ENCODE measurements at regions not wholly inside any gene's neighbourhood (a gene's known extent, or its start where the extent isn't known, plus 50 kb on each side); places are given as distances from the start of the nearest gene placed in this dataset.
"Not testable (repeated sequence)": the region's sequence is repeated elsewhere in the genome, so short reads cannot be mapped to it uniquely, and the experiment has no call there.

DNA sequence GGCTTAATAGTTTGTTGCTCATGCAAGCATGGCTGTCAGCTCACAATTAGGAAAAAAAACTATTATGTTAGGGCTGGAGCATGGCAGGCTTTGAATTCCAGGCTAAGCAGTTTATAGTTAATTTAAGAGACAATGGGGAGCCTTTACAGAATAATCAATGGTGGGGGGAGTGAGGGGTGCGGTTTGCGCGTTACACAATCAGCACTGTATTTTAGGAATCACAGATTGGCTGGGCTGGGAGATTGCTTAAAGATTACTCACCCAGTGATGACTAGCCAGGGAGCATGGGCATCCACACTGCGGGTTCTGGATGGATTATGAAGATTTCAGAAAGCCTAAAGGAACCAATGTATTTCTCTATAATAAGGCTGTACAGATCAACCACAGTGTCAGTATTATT, 186.6 kb downstream of the SOX3 start:
- DNase-seq = no peak

DNA sequence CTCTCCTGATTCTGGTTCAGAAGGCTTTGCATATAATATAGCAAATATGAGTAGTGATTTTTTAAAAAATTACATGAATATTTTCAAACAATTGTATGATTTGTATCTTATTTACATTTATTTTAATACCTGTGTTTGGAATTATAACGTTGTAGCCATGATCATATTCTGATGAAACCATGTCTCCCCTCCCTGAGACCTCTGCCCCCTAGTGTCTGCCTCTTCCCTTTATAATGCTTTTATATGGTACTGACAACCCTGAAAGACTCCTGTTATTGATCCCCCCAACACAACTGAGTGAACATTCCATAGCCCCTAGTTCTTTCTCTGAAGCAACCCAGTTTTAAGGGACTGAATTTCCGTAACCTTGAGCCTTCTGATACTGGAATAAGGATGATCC, 187.4 kb downstream of the SOX3 start:
- no peak for DNase-seq

DNA sequence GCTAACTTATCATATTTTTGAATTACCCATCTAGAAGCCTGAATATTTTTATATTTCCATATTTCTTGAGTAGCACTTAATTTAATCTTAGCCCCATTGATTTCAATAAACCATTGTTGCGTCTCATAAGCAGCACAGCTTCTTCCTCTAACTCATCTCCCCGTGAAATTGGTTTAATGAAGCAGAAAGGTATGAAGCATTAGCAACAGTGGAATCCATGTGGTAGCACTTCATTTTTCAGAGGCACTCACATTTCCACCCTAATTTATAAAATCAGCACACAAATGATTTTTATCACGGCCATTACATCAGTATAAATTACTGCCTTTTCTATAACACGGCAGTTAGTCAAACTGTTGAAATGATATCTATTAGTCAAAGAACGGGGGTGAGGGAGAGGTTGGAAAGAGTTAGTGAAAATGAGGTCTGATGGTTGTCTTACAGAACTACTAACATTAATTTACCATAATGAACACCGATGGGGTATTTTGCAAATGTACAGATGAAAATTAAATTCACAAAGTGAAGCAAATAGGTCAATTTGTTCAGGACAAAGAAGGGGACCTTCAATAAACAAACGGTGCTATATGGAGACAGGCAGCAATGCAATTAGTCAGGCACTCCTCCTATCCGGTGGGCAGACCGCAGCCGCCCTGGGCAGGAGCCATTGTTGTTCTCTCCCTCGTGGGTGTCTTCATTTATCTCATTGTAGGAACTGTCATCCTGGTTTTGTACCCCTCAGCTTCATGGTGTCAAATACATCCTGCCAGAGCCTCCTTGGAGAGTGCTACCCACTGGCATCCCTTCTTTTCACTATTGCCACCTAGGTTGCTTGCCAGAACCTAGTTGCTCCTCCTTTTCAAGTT, 205.7 kb downstream of the SOX3 start:
- DNase-seq = no peak

DNA sequence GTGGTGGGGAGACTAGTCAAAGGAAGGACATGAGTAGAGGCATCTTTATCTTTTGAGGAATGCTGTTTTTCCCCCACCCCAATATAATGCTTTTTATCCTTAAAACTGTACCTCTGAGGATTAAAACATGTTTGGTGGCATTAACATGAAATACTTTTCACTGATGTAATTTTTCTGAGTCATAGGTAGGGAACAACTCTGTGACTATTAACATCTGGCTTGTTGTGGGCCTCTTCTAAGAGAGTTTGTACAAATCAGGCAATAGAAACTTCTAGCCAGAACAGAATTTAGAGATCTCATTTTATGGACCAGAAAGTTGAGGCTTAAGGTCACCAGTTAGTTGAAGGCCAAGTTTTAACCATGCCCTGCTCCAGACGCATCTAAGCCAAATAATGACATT, 207.6 kb downstream of the SOX3 start:
- DNase-seq = no peak

DNA sequence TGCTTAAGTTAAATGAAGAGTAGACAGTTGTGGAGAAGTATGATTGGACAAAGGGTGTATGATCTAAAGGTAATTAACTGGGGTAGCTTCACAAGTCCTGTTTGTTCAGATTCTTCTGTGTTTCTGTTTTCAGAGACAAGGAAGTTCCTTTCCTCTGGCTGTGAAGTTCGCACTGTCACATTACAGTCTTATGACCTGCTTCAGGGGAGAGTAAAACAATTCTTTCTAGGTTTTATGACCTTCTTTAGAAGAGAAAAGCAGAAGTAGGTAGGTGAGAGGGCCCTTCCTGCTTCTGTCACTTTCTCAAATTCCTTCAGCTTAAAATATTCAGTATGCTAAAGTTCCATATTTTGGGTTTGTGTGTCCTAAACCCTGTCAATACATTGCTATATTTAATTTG, 211.9 kb downstream of the SOX3 start:
- no peak for DNase-seq

DNA sequence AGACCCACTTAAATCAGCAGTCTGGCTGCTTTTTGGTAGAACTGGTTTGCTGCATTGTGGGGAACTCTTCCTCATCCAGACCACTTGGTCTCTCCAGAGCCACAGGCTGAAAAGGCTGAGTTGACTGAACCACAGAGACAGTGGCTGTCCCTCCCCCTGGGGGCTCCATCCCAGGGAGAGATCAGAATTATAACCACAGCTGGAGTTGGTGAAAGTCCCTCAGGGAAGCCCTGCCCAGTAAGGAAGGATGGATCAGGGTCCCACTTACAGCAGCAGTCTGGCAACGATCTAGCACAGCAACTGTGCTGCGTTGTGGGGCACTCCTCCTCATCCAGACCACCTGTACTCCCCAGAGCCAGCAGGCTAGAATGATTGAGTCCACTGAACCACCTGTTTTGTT, 212.7 kb downstream of the SOX3 start:
- no peak for DNase-seq

DNA sequence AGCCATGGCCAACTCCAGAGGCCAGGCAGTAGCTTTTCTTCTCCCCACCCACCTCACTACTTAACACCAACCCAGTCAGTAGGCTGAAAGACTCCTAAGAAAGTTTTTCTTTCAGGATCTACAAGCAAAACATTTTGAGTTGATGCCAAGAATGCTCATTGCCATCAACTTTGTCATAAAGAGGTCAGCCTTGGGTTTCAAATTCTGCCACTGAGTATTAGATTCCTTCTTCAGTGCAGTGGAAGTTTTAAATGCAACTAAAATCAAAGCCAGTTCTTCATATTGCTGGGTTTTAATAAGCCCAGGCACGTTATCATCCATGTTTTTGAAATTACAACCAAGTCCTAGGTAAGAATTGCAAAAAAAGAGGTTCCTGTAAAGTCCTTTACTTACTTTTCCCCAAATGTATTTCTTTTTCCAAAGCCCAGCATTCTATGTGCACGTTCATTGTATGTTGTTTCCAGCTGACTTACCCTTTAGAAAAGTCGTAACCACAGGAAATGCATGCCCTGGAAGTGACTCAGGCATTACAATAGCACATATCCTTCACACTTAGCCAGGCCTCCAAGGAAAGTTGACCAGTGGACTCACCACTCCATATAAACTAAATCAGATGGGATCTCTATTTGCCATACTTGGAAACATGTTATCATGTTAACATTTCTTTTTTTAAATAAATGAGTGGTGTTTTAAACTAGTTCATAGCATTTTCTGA, 229.9 kb downstream of the SOX3 start:
- no peak for DNase-seq

DNA sequence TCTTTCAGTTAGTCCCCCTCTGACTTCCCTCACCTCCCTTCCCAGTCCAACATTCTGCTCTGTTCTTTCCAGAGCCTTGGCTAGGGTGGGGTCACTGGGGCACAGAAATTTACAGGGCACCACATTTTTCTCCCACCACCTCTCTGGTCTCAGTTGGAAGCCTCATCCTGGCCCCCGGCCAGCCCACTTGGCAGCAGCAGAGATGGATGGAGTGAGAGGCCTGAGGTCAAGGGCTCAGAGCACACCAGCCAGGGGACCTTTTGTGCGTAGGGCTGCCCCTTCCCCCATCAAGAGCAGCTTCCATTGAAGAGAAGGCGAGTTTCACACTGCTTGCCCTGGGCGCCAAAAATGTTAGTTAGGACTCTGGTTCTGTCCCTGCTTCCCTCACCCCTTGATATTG, 230.9 kb downstream of the SOX3 start:
- no peak for DNase-seq

DNA sequence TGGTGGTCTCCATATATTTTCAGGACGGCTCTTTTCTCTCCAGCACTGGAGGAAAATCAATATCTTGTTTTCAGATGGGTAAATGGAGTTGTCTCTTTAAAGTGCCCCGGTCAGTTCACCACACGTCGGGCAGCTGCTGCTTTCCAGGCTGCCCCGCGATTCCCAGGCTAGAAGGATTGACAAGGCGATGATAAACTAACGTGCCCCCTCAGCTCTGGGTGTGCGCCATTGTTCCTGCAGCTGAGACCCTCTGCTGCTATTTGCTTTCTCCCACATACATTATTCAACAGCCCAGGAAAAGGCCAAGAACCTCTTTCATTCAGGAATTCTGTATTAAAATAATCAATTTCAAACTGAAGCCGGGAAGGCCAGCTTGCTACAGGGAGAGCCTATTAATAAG, 254.5 kb downstream of the SOX3 start:
- DNase-seq = no peak

DNA sequence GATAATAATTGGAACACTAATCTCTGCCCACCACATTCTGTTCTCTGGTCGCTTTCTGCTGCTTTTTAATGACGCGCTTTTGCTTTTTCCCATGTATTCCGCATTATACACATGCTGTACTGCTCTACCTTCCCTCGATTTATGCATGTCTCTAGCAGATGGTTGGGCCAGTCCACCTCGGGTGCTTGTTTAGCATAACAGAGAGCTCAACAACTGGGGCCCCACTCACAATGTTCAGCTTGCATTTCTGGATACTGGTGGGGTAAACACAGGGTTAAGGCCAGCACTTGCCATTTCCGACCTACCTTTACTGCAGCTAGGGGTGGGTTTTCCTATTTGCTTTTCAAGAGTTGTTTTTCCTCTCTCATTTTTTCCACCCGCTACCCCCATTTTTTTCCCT, 255.8 kb downstream of the SOX3 start:
- no peak for DNase-seq

DNA sequence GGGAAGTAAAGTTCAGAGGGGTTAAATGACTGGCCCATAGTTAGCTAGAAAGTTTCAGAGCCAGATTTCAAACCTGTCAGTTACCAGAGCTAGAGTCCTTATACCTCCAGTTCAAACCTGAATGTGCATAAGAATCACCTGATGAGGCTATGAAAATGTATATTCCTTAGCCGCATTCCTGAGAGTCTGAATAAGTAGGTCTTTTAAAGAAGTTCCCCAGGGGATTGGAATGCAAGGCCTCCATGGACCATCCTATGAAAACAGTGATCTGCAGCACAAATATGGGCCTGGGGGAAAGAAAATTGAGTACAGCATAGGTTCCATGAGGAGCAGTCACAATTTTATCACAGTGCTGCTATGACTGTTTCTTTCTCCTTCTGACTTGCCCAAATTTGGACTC, 263.9 kb upstream of the CXorf66 start:
- no peak for DNase-seq

DNA sequence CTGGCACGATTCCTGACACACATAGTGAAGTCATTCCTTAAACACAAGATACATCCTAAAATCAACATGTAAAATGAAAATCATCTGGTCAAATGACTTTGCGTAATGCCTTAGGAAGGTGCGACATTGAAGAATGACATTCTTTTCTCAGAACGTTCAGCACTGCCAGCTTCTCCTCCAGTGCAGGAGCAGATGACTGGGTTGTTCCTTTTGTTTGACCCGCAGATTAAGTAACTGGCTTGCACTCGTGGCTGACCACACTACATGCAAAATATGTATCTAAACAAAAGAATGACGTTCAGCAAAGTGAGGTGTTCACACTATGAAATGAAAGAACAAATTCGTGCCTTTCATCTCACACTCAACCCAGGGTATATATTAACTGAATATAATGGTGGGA, 260.7 kb upstream of the CXorf66 start:
- not testable (repeated sequence) for DNase-seq

DNA sequence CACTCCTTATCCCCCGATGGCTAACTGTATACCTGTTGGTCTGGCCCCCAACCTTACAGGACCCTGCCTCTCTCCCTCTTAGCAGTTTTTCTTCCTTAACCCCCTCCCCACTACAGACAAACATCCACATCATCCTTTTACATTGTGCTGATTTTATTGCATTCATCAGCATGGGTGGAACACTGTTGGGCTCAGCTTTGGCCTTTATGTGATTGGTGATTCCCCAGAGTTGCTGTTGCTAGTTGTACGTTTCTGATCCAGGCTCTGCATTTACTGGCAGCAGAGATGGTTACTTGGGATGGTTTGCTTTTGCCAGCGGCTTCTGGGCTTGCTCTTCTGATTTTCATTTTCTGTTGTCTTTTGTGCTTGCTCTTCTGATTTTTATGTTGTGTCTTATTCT, 250.6 kb upstream of the CXorf66 start:
- DNase-seq = not testable (repeated sequence)

DNA sequence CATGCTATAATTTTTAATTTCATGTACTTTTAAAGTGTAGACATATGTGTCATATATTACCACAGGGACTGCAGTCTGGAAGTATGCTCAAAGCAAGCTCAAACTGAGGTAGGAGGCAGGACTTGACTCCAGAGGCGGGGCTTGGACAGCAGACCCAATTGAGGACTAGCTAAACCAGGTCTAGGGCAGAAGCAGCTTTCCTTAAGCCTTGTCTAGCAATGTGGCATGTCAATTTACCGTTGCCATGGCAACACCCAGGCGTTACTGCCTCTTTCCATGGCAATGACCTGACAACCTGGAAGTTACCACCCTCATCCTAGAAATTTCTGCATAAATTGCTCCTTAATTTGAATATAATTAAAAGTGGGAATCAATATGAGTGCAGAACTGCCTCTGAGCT, 249.2 kb upstream of the CXorf66 start:
- DNase-seq = not testable (repeated sequence)

DNA sequence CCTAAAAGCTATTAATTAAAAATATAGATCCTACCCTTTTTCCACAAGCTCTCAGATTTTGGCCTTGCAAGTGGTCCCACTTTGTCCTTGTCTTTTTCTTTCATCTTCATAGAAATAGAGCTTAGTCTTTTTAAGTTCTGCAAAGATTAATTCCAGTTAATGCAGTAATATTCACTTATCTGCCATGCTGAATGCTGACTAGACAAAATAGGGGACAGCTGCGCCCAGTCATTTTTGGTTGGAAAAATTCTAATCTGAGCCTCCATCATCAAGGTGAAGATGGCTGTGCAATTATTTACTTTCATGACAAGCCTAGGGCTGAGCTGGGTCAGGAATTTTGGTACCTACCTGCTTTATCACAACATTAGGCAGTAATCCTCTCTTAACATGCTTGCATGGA, 241.3 kb upstream of the CXorf66 start:
- DNase-seq = no peak

DNA sequence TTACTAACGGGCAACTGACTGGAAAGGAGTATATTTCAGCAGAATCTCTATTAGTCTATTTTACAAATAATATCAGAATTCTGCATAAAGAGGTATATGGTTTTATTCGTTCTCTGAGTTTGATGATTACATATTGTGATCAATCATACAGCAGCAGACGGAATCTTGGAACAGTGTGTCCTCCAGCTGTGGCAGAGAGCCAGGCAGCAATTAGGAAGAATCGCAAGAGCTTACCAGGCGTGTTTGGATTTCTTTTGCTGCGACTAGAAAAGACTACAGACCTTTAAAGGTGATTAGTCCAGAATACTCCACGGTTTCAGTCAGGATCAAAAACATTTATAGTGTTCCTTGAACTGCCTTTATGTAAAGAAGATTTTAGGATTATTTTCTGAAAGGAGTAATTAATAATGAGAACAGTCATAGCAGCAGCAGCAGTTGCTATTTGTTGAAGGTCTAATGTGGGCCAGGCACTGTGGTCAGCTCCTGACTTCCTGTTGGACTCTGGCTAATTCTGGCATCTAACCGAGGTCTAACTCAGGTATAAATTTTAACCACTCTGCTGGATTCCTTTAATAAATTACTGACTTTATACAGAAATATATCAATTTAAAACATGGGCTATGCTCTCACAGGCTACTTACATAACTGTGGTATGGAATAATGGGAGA, 225.3 kb upstream of the CXorf66 start:
- DNase-seq = no peak

DNA sequence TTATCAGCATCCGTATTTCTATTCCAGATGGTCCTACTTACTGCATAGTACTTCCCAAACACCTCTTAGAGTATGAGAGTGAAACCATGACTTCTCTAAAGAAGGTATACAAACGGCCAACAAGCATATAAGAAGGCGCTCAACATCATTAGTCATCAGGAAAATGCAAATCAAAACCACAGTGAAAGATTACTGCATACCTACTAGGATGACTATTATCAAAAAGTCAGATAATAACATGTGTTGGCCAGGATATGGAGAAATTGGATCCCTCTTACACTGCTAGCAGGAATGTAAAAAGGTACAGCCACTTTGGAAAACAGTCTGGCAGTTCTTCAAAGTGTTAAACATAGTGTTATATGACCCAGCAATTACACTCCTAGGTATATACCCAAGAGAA, 215.3 kb upstream of the CXorf66 start:
- no peak for DNase-seq

DNA sequence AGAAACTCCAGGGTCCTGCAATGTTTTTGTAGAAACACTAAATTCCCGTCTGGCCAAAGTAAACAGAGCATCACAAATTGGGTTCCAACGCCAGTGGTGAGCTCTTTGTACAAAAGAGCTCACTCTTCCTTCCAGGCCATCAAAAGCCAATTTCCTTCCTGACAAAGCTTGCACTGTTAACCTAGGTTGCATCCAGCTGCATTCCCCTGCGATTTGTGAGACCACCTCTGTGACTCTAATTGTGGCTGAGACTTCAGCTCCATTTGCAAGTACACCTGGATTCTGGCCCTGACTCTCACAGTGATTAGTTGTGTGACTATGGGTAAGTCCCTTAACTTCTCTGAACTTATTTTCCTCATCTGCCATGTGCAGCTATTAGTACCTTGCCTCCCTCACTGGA, 212.5 kb upstream of the CXorf66 start:
- DNase-seq = no peak

DNA sequence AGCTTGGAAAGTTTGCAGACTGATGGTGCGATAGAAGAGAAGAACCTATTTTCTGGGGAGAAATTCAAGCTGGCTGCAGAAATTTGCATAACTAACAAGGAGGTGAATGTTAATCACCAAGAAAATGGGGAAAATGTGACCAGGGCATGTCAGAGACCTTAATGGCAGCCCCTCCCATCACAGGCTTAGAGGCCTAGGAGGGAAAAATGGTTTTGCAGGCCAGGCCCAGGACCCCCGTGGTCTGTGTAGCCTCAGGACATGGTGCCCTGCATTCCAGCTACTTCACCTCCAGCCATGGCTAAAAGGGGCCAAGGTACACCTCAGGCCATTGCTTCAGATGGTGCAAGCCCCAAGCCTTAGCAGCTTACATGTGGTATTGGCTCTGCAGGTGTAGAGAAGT, 207.1 kb upstream of the CXorf66 start:
- DNase-seq = no peak

DNA sequence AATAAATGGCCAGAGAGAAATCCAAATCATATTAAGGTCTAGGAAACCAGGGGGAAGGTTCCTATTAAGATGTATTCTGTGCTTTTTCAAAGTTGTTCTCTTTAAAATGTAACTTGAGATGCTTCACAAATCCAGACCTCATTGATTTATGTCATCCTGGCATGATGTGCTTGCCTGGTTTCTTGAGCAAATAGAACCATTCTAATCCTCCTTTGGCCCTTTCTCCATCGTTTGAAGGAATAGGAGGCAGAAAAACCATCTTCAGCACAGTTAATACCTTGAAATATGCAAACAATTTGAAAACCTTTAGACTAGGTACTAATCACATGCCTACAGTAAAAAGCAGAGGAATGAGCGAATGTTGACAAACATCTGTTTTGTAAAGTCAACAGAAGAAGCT, 202.2 kb upstream of the CXorf66 start:
- DNase-seq = no peak

DNA sequence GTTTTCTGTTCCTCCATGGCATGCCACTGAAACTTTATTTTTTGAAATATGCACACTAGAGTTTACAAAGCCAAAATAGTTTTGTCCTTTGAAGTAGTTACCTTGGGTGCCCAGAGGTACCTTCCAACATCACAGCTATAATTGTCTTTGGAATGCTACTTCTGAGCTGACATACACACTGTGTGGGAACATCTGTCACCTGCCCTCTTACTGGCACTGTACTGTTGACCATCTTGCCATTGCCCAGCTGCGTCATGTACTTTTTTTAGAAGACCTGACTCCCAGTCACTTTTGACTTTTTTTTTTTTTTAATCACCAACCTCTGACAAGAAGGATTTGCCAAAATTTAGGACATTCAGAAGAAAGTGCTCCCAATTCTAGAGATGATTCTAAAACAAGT, 200.5 kb upstream of the CXorf66 start:
- DNase-seq = no peak

DNA sequence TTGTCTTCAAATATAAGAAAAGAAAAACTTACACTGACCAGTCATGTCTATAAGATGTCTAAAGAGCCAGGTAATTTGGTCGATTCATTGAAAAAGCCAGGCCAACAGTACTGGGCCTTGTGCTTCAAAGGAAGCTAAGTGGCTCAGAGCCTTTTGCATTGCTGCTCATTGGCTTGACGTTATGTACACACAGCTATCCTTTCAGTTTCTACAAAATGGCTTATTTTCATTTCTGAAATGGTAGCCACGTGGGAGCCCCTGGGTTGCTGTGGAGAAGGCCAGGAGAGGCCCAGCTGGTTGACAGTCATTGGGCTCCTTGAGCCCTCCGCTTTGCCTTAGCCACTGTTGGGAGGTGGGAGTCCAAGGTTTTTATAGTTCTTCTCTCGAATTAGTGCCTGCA, 199.1 kb upstream of the CXorf66 start:
- no peak for DNase-seq

DNA sequence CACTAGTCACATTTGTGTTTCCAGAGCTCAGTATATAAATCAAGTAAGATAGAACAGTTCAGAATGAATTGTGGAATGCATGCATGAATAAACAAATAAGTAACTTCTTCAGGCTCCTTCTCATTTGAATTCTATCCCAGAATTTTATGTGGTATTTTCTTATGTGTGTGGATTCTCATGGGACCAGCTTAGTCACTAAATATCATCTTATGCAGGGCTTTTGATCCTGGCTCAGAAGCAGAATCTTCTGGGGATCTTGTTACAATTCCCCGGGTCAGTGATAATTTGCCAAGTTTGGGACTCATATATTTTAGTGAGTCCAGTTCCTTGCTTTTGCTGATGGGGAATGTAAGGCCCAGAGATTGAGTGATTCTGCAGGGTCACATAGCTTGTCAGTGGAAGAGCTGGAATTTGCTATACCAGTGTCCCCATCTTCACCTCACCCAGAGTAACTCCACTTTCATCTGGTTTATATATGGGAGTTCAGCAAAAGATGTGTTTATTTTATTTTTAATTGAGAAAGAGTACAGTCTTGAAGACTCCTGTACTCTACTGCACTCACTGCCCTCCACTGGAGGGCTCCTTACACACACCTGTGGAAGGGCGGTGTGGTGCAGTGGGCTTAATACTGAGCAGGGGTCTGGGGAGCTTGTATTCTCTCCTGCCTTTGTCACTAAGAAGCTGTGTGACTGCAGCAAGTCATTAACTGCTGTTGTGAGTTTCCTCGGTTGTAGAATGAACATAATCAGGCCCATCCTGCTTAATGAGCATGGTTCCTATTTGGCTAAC, 198.2 kb upstream of the CXorf66 start:
- no peak for DNase-seq
